PC-9 (cell line): ENCODE measurements at regions not wholly inside any gene's neighbourhood (a gene's known extent, or its start where the extent isn't known, plus 50 kb on each side); places are given as distances from the start of the nearest gene placed in this dataset.

ENCODE experiments used
- BruUV-seq: library from RNA; stranded (reverse); fragments of 400-500 nt; replicated peaks from 2 replicates; lab custom pipeline; 2021; lab: Mats Ljungman, UMichigan
- CTCF ChIA-PET: fragments of 300-600 bp; sonication (Branson Sonifier 250); formaldehyde crosslinking; loops from one replicate; lab custom pipeline; 2022; ENCODE audit warnings: antibody characterized with exemption; lab: Charles Lee
- POLR2A ChIA-PET: fragments of 300-600 bp; sonication (Branson Sonifier 250); formaldehyde crosslinking; loops from one replicate; lab custom pipeline; 2022; ENCODE audit warnings: antibody characterized with exemption; ENCODE audit not compliant: unreplicated experiment; lab: Charles Lee
- DNase-seq, 2 experiments: peaks; one replicate each; pipeline versions ENCODE4 v3.0.0 to v3.0.0-alpha.2; 2015 to 2022; ENCODE audit warnings: mixed read lengths in 1 of 2
- H2AFZ ChIP-seq: fragments of 200-600 bp; sonication (generic); 2 replicates; pipeline ENCODE4 v1.8.1; 2017; ENCODE audit warnings: antibody characterized with exemption
- H3F3A ChIP-seq: fragments of 200-600 bp; sonication (generic); 2 replicates; pipeline ENCODE4 v1.8.1; 2017; ENCODE audit warnings: antibody characterized with exemption, mild to moderate bottlenecking, low read depth; ENCODE audit not compliant: insufficient read depth
- H3K27ac ChIP-seq: fragments of 200-600 bp; sonication (generic); 2 replicates; pipeline ENCODE4 v1.6.1; 2016; ENCODE audit warnings: mixed run types
- H3K27me3 ChIP-seq: fragments of 200-600 bp; sonication (generic); 2 replicates; pipeline ENCODE4 v1.6.1; 2016; ENCODE audit warnings: low read depth, mixed run types; ENCODE audit not compliant: insufficient read depth
- H3K36me3 ChIP-seq: fragments of 200-600 bp; sonication (generic); 2 replicates; pipeline ENCODE4 v1.6.1; 2016; ENCODE audit warnings: low read depth, mixed run types
- H3K4me1 ChIP-seq: fragments of 200-600 bp; sonication (generic); replicated peaks from 2 replicates; pipeline ENCODE4 v1.6.1; 2016; ENCODE audit warnings: mixed run types; ENCODE audit not compliant: insufficient read depth
- H3K4me2 ChIP-seq: fragments of 200-600 bp; sonication (generic); 2 replicates; pipeline ENCODE4 v1.6.1; 2017; ENCODE audit warnings: mixed run types
- H3K4me3 ChIP-seq: fragments of 200-600 bp; sonication (generic); 2 replicates; pipeline ENCODE4 v1.6.1; 2016; ENCODE audit warnings: mixed run types
- H3K79me2 ChIP-seq: fragments of 200-600 bp; sonication (generic); 2 replicates; pipeline ENCODE4 v1.6.1; 2017; ENCODE audit warnings: low read depth, mixed run types
- H3K9me2 ChIP-seq: fragments of 200-600 bp; sonication (generic); 2 replicates; pipeline ENCODE4 v1.8.1; 2017; ENCODE audit warnings: mild to moderate bottlenecking; ENCODE audit not compliant: insufficient read depth
- H3K9me3 ChIP-seq: fragments of 200-600 bp; sonication (generic); 2 replicates; pipeline ENCODE4 v1.8.1; 2016; ENCODE audit warnings: low read depth; ENCODE audit not compliant: insufficient read depth
- H4K20me1 ChIP-seq: fragments of 200-600 bp; sonication (generic); 2 replicates; pipeline ENCODE4 v1.8.1; 2017; ENCODE audit not compliant: insufficient read depth
- CTCF ChIP-seq: fragments of 200-600 bp; sonication (generic); conservative IDR thresholded peaks from 2 replicates; pipeline ENCODE4 v1.6.1; 2017; ENCODE audit warnings: mixed run types, antibody characterized with exemption, mild to moderate bottlenecking, moderate library complexity
- EZH2 ChIP-seq: fragments of 200-600 bp; sonication (generic); IDR thresholded peaks from 2 replicates; pipeline ENCODE4 v1.8.0; 2017; ENCODE audit warnings: antibody characterized with exemption, low read depth
- intact Hi-C: fragments of 100-400 bp; cut with micrococcal nuclease; formaldehyde crosslinking; loops from one replicate; pipeline ENCODE4 v1.10.0; 2022; ENCODE audit not compliant: unreplicated experiment

GRCh38 chr6:72521684-72522083 lies 100.2 kb upstream of the KCNQ5 start:
- POLR2A ChIA-PET: no interaction called here

DNA sequence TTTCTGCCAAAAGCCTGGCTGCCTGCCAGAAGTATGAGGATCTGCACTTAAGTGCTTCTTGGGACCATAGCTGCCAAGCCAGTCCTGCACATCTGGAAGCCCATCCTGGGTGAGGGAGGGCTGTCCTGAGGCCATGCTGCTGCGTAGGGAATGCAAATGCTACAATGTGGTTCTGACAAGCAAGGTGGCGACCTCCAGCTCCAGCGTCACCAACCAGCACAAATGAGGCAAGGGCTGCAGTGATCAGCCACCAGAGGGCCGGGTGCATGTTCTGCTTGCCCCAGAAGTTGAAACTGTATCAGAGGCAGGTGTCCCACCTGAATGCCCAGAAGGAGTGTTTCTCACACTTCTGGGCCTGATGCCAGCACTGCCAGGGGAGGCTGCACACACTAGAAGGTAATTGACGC lies 99.1 kb upstream of the KCNQ5 start:
- intact Hi-C loops: no loop called here
- no peaks in the 10 kb centered on the region for H3K4me1 ChIP-seq
- no peaks in the 10 kb centered on the region; the same call in 1 of the 2 replicates for H4K20me1 ChIP-seq
- no peaks in the 10 kb centered on the region for H3K27me3 ChIP-seq
- H3K79me2 ChIP-seq: no peaks in the 10 kb centered on the region
- ChIA-PET POLR2A (no interaction called here), CTCF (no interaction called here)
- BruUV-seq: no TSS peak
- no peak for TF ChIP-seq CTCF
- TF ChIP-seq EZH2: no peak
- H3K9me2 ChIP-seq: no peaks in the 10 kb centered on the region
- H3K4me2 ChIP-seq: no peak overlapping the region
- DNase-seq: no peak
- no peak overlapping the region for H2AFZ ChIP-seq
- H3F3A ChIP-seq: no peaks in the 10 kb centered on the region
- no peak overlapping the region for H3K4me3 ChIP-seq
- no peaks in the 10 kb centered on the region for H3K9me3 ChIP-seq
- no peak overlapping the region for H3K27ac ChIP-seq
- H3K36me3 ChIP-seq: no peaks in the 10 kb centered on the region

More at GRCh38 chr6:72521684-72522083, 100.2 kb upstream of the KCNQ5 start:
- DNase-seq: no peak
- H3K4me3 ChIP-seq: no peak overlapping the region
- no peaks in the 10 kb centered on the region for H3K27me3 ChIP-seq
- H3K9me2 ChIP-seq: no peaks in the 10 kb centered on the region
- no peaks in the 10 kb centered on the region for H3K79me2 ChIP-seq
- H3K27ac ChIP-seq: no peak overlapping the region
- TF ChIP-seq CTCF: no peak
- TF ChIP-seq EZH2: no peak
- H3K4me1 ChIP-seq: no peaks in the 10 kb centered on the region
- H3K36me3 ChIP-seq: no peaks in the 10 kb centered on the region
- intact Hi-C loops: no loop called here
- BruUV-seq: no TSS peak
- CTCF ChIA-PET: no interaction called here
- H3K9me3 ChIP-seq: no peaks in the 10 kb centered on the region
- no peaks in the 10 kb centered on the region for H3F3A ChIP-seq
- H4K20me1 ChIP-seq: no peaks in the 10 kb centered on the region; the same call in 1 of the 2 replicates
- H3K4me2 ChIP-seq: no peak overlapping the region
- no peak overlapping the region for H2AFZ ChIP-seq

GRCh38 chr6:72524011-72524645 lies 97.7 kb upstream of the KCNQ5 start:
- Histone ChIP-seq H3K4me1 (no peaks in the 10 kb centered on the region), H3K36me3 (no peaks in the 10 kb centered on the region), H4K20me1 (no peaks in the 10 kb centered on the region; the same call in 1 of the 2 replicates), H3K79me2 (no peaks in the 10 kb centered on the region), H3K4me3 (no peak overlapping the region), H3K9me3 (no peaks in the 10 kb centered on the region), H3K9me2 (no peaks in the 10 kb centered on the region), H3K27ac (no peak overlapping the region), H3F3A (no peaks in the 10 kb centered on the region), H2AFZ (no peak overlapping the region), H3K27me3 (no peaks in the 10 kb centered on the region), H3K4me2 (no peak overlapping the region)
- DNase-seq: no peak
- no peak for TF ChIP-seq CTCF
- TF ChIP-seq EZH2: no peak
- BruUV-seq: no TSS peak
- CTCF ChIA-PET: no interaction called here
- intact Hi-C loops: no loop called here
- POLR2A ChIA-PET: no interaction called here
